K562 (cell line): ENCODE measurements at regions not wholly inside any gene's neighbourhood (a gene's known extent, or its start where the extent isn't known, plus 50 kb on each side); places are given as distances from the start of the nearest gene placed in this dataset.

ENCODE experiments used
- ZNF124 ChIP-seq: sonication (generic); formaldehyde crosslinking; IDR thresholded peaks from 2 replicates; pipeline ENCODE4 v1.8.1; 2022; ENCODE audit warnings: missing genetic modification reagents
- ZNF57 ChIP-seq: fragments of 450-650 bp; formaldehyde crosslinking; IDR thresholded peaks from 2 replicates; pipeline ENCODE4 v1.4.0; 2020; ENCODE audit warnings: mild to moderate bottlenecking, moderate library complexity
- TF ChIP-seq, protein P1 (sequence below): sonication (generic); formaldehyde crosslinking; IDR thresholded peaks from 2 replicates; pipeline ENCODE4 v1.8.1; 2023; ENCODE audit warnings: missing genetic modification reagents, mild to moderate bottlenecking, borderline replicate concordance
- TF ChIP-seq, protein P2 (sequence below): fragments of 200-600 bp; sonication (generic); IDR thresholded peaks from one replicate; pipeline ENCODE4 v1.6.1; 2012; ENCODE audit warnings: mild to moderate bottlenecking, low read depth, low read length, inconsistent platforms

- TF ChIP-seq, protein P1, sequence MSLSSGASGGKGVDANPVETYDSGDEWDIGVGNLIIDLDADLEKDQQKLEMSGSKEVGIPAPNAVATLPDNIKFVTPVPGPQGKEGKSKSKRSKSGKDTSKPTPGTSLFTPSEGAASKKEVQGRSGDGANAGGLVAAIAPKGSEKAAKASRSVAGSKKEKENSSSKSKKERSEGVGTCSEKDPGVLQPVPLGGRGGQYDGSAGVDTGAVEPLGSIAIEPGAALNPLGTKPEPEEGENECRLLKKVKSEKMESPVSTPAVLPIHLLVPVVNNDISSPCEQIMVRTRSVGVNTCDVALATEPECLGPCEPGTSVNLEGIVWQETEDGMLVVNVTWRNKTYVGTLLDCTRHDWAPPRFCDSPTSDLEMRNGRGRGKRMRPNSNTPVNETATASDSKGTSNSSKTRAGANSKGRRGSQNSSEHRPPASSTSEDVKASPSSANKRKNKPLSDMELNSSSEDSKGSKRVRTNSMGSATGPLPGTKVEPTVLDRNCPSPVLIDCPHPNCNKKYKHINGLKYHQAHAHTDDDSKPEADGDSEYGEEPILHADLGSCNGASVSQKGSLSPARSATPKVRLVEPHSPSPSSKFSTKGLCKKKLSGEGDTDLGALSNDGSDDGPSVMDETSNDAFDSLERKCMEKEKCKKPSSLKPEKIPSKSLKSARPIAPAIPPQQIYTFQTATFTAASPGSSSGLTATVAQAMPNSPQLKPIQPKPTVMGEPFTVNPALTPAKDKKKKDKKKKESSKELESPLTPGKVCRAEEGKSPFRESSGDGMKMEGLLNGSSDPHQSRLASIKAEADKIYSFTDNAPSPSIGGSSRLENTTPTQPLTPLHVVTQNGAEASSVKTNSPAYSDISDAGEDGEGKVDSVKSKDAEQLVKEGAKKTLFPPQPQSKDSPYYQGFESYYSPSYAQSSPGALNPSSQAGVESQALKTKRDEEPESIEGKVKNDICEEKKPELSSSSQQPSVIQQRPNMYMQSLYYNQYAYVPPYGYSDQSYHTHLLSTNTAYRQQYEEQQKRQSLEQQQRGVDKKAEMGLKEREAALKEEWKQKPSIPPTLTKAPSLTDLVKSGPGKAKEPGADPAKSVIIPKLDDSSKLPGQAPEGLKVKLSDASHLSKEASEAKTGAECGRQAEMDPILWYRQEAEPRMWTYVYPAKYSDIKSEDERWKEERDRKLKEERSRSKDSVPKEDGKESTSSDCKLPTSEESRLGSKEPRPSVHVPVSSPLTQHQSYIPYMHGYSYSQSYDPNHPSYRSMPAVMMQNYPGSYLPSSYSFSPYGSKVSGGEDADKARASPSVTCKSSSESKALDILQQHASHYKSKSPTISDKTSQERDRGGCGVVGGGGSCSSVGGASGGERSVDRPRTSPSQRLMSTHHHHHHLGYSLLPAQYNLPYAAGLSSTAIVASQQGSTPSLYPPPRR (CRISPR knock-in tag) = no peak
- no peak for TF ChIP-seq ZNF124 (CRISPR knock-in tag)
- TF ChIP-seq ZNF57 (CRISPR knock-in tag) = no peak
- TF ChIP-seq, protein P2, sequence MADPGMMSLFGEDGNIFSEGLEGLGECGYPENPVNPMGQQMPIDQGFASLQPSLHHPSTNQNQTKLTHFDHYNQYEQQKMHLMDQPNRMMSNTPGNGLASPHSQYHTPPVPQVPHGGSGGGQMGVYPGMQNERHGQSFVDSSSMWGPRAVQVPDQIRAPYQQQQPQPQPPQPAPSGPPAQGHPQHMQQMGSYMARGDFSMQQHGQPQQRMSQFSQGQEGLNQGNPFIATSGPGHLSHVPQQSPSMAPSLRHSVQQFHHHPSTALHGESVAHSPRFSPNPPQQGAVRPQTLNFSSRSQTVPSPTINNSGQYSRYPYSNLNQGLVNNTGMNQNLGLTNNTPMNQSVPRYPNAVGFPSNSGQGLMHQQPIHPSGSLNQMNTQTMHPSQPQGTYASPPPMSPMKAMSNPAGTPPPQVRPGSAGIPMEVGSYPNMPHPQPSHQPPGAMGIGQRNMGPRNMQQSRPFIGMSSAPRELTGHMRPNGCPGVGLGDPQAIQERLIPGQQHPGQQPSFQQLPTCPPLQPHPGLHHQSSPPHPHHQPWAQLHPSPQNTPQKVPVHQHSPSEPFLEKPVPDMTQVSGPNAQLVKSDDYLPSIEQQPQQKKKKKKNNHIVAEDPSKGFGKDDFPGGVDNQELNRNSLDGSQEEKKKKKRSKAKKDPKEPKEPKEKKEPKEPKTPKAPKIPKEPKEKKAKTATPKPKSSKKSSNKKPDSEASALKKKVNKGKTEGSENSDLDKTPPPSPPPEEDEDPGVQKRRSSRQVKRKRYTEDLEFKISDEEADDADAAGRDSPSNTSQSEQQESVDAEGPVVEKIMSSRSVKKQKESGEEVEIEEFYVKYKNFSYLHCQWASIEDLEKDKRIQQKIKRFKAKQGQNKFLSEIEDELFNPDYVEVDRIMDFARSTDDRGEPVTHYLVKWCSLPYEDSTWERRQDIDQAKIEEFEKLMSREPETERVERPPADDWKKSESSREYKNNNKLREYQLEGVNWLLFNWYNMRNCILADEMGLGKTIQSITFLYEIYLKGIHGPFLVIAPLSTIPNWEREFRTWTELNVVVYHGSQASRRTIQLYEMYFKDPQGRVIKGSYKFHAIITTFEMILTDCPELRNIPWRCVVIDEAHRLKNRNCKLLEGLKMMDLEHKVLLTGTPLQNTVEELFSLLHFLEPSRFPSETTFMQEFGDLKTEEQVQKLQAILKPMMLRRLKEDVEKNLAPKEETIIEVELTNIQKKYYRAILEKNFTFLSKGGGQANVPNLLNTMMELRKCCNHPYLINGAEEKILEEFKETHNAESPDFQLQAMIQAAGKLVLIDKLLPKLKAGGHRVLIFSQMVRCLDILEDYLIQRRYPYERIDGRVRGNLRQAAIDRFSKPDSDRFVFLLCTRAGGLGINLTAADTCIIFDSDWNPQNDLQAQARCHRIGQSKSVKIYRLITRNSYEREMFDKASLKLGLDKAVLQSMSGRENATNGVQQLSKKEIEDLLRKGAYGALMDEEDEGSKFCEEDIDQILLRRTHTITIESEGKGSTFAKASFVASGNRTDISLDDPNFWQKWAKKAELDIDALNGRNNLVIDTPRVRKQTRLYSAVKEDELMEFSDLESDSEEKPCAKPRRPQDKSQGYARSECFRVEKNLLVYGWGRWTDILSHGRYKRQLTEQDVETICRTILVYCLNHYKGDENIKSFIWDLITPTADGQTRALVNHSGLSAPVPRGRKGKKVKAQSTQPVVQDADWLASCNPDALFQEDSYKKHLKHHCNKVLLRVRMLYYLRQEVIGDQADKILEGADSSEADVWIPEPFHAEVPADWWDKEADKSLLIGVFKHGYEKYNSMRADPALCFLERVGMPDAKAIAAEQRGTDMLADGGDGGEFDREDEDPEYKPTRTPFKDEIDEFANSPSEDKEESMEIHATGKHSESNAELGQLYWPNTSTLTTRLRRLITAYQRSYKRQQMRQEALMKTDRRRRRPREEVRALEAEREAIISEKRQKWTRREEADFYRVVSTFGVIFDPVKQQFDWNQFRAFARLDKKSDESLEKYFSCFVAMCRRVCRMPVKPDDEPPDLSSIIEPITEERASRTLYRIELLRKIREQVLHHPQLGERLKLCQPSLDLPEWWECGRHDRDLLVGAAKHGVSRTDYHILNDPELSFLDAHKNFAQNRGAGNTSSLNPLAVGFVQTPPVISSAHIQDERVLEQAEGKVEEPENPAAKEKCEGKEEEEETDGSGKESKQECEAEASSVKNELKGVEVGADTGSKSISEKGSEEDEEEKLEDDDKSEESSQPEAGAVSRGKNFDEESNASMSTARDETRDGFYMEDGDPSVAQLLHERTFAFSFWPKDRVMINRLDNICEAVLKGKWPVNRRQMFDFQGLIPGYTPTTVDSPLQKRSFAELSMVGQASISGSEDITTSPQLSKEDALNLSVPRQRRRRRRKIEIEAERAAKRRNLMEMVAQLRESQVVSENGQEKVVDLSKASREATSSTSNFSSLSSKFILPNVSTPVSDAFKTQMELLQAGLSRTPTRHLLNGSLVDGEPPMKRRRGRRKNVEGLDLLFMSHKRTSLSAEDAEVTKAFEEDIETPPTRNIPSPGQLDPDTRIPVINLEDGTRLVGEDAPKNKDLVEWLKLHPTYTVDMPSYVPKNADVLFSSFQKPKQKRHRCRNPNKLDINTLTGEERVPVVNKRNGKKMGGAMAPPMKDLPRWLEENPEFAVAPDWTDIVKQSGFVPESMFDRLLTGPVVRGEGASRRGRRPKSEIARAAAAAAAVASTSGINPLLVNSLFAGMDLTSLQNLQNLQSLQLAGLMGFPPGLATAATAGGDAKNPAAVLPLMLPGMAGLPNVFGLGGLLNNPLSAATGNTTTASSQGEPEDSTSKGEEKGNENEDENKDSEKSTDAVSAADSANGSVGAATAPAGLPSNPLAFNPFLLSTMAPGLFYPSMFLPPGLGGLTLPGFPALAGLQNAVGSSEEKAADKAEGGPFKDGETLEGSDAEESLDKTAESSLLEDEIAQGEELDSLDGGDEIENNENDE = no peak
Measured at GRCh38 chr7:131190146-131190545, 137.5 kb upstream of the MKLN1 start (continued).
